ENCODE measurements at regions not wholly inside any gene's neighbourhood (a gene's known extent, or its start where the extent isn't known, plus 50 kb on each side); places are given as distances from the start of the nearest gene placed in this dataset.
A peak's percentile ranks its signal among the peaks of the same experiment; 100 is the strongest.

DNA sequence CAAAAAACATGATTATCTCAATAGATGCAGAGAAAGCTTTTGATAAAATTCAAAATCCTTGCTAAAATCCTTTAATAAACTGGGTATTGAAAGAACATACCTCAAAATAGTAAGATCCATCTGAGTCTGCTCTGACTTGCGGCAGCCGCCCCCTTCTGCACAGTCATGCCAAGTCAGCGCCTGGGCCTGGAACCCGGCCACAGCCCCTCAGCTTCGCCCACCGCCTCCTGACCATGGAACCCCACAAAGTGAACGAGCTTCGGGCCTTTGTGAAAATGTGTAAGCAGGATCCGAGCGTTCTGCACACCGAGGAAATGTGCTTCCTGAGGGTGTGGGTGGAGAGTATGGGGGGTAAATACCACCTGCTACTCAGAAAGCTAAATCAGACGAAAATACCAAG, 270.9 kb upstream of the TFPI start:
- Histone ChIP-seq H3K4me3 (no peak overlapping the region), H3K9me3 (no peaks in the 10 kb centered on the region; the same call in 1 of the 2 replicates), H3K27me3 (no peaks in the 10 kb centered on the region), H3K36me3 (no peaks in the 10 kb centered on the region)
- DNase-seq, result no peak

DNA sequence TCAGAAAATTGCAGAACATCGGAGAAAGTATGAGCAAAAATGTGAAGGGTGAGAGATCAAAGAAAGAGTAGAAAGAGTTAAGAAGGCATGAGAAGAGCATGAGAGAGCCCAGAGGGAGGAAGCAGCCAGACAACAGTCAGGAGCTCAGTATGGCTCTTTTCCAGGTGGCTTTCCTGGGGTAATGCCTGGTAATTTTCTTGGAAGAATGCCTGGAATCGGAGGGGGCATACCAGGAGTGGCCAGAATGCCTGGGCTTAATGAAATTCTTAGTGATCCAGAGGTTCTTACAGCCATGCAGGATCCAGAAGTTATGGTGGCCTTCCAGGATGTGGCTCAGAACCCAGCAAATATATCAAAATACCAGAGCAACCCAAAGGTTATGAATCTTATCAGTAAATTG, 271.8 kb upstream of the TFPI start:
- no peaks in the 10 kb centered on the region for H3K36me3 ChIP-seq
- H3K27me3 ChIP-seq, result no peaks in the 10 kb centered on the region
- H3K9me3 ChIP-seq, result no peaks in the 10 kb centered on the region; the same call in 1 of the 2 replicates
- peak; percentile 57 for DNase-seq
- H3K4me3 ChIP-seq, result no peak overlapping the region

DNA sequence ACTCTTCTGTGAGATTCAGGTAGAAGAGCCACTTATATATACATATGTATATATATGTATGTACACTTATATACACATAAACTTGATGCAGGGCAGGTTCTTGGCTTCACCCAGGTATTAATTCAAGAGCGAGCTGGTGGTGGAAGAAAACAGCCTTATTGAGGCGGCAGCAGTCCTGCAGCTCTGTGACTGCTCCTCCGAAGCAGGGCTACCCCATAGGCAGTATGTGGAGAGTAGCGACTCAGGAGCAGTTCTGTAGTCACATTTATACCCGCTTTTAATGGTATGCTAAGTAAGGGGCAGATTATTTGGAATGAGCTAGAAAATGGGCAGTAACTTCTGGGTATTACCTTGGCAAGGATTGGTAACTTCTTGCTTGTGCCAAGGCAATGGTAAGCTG, 280.6 kb upstream of the TFPI start:
- DNase-seq, result no peak
- Histone ChIP-seq H3K4me3 (no peak overlapping the region), H3K36me3 (no peaks in the 10 kb centered on the region), H3K27me3 (no peaks in the 10 kb centered on the region), H3K9me3 (no peaks in the 10 kb centered on the region)

DNA sequence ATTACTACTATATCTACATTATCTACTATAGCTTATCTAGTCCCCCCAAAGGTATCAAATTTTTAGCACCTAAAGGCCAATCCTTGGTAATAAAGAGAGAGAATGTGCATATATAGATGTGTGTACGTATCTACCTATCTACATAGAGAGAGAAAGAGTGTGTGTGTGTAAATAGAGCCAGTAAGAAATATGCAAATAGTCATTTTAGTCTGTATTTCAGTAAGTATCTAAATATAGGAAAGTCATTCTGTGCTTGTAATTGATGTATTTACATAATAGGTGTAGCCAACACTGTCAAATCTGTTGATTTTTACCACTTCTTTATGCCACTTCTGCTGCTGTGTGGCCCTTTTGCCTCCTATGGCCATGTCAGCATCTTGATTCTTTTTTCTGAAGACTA, 284.5 kb upstream of the TFPI start:
- DNase-seq, result no peak

DNA sequence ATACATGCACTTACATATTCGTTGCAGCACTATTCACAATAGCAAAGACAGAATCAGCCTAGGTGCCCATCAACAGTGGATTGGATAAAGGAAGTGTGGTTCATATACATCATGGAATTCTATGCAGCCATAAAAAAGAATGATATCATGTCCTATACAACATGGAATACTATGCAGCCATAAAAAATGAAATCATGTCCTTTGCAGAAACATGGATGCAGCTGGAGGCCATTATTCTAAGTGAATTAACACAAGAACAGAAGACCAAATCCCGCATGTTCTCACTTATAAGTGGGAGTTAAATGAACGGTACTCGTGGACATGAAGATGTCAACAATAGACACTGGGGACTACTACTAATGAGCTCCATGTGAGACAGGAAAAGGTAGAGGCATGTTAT, 288.1 kb upstream of the TFPI start:
- H3K36me3 ChIP-seq, result no peaks in the 10 kb centered on the region
- no peaks in the 10 kb centered on the region for H3K27me3 ChIP-seq
- no peaks in the 10 kb centered on the region for H3K9me3 ChIP-seq
- DNase-seq, result no peak
- H3K4me3 ChIP-seq, result no peak overlapping the region

More for the DNA sequence above, 284.5 kb upstream of the TFPI start:
- no peaks in the 10 kb centered on the region for H3K36me3 ChIP-seq
- H3K4me3 ChIP-seq, result no peak overlapping the region
- no peaks in the 10 kb centered on the region for H3K27me3 ChIP-seq
- H3K9me3 ChIP-seq, result no peaks in the 10 kb centered on the region

DNA sequence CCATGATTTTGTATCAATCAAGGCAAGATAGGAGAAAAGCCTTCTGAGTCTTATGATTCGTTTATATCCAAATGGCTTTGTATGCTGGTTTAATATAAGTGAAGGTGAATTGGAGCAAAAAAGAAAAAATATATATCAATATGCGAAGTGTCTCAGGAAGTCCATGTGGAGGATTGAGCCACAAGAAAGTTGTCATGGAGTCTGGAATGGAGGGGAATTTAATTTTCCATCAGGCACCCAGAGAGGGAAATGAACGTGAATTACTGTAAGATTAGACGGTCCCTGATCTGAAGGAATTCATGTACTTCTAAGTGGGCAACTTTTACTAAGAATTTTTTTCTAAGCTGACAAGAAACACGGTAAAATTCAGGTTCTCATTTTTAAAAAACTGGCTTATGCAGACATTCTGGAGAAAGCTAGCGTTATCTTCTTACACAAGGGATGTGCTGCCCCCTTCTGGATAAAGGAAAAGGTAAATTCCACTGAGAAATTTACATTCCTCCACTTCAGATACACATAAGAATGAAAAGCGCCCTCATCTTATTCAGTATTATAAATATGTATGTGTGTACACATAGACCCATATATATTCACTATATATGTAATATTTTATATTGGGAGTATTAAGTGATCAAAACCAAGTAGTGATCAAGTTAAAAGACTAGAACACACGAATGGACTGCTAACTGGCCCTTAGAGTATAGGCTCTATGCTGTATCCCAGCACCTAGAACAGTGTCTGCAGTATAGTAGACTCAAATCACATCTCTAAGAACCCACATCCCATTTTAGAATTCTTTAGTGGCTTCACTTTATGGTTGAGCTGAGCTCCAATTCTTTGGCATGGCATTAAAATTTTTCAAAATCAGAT, 289.0 kb upstream of the TFPI start:
- no peak for DNase-seq
- H3K36me3 ChIP-seq, result no peaks in the 10 kb centered on the region
- no peaks in the 10 kb centered on the region for H3K9me3 ChIP-seq
- H3K4me3 ChIP-seq, result no peak overlapping the region
- no peaks in the 10 kb centered on the region for H3K27me3 ChIP-seq

DNA sequence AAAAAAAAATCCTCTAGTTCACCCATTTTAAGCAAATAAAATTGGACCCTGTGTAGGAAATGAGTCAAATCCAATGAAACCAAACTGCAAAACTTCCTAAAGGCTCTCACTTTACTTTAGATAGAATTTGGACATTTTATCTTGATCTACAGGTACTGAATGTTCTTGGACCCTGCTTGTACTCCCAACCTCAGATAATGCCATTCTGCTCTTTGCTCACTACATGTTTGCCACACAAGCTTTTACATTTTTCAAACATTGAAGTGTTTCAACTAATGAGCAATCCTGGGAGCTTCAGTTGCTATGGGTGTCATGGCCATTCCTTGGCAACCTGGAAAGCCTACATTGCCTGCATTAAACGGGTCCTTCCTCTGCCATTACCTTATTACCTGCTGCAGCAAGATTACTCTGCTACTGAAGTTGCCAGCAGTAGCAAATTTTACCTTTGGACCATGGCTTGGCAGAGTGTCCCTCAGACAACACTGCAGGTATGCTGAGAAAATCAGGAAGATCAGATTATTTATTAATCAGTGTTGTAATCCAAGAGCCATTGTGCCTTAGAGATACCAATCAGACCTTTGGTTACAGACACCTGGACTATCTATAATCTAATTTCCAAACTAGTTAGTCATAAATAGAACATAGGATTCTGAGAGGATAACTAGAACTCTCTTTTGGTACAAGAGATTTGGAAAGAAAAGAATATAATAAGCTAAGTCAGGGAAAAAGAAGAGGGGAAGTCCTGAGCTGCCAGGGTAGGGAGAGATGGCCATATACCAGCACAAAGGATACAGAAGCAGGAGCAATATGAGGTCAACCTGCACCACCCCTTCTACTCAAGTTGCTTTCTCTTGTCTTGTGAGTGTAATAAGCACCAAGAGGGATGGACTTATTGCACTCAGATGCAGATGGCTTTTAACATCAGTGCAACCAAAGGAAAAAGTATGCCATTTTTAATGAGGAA, 293.3 kb upstream of the TFPI start:
- Histone ChIP-seq H3K27me3 (no peaks in the 10 kb centered on the region), H3K36me3 (no peaks in the 10 kb centered on the region), H3K4me3 (no peak overlapping the region), H3K9me3 (no peaks in the 10 kb centered on the region)
- DNase-seq, result no peak

DNA sequence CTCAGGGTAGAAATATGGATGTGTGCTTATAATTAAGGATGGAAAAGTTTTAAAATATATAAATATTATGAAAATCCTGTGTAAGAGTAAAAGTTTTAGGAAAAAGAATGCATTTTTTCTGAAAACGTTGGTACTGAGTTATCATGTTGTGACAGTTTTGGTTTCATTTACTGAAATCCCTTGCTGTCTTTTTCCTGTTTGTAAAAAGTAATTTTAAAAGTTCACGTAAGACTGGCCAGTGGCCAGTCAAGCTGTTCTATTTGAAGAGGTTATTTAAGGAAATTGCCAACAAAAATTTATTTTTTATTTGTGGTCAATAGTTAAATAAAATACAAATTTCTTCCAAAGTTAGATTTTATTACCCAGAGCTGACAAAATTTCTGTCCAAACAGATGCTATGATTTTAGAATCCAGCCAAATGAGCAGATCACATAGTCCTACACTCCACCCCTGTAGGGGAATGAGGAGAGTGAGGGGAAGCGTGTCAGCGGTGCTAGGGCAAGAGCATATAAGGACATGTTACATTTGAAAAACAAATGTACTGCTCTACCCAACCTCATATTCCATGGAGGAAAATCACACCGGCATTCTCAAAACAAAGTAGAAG, 297.8 kb upstream of the TFPI start:
- Histone ChIP-seq H3K4me3 (peak overlapping the region; percentile 15; the same call in 1 of the 2 replicates), H3K9me3 (no peaks in the 10 kb centered on the region), H3K36me3 (no peaks in the 10 kb centered on the region), H3K27me3 (no peaks in the 10 kb centered on the region)
- no peak for DNase-seq

GRCh38 chr2:187853381-187853791, 299.2 kb upstream of the TFPI start:
- Histone ChIP-seq H3K4me3 (no peak overlapping the region), H3K27me3 (no peaks in the 10 kb centered on the region), H3K36me3 (no peaks in the 10 kb centered on the region), H3K9me3 (no peaks in the 10 kb centered on the region)
- no peak for DNase-seq

DNA sequence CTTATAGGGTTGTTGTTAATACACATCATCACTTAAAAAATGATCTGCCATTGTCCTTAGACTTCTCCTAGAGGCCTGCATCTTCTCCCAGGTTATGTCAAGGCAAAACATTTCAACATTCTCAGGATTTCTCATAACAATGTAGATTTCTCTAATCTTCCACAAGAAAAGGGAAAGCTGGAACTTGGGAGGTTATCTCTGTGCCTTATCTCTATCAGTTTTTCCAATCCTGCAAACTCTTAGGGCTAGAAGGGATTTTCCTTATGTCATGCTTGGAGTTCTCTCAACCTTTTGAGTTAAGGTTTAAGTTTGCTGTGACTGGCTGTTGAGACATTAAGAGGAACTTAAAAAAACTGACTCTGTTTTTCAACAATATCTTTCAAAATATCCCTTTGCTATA, 300.6 kb upstream of the TFPI start:
- Histone ChIP-seq H3K4me3 (no peak overlapping the region), H3K27me3 (no peaks in the 10 kb centered on the region), H3K9me3 (no peaks in the 10 kb centered on the region), H3K36me3 (no peaks in the 10 kb centered on the region)
- DNase-seq, result no peak

DNA sequence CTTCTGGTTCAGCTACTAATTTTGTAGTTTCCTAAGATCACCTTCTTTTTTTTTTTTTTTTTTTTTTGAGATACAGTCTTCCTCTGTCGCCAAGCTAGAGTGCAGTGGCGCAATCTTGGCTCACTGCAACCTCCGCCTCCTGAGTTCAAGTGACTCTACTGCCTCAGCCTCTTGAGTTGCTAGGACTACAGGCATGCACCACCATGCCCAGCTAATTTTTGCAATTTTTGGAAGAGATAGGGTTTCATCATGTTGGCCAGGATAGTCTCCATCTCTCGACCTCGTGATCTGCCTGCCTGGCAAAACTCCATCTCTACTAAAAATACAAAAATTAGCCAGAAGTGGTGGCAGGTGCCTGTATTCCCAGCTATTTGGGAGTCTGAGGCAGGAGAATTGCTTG, 301.5 kb upstream of the TFPI start:
- Histone ChIP-seq H3K9me3 (no peaks in the 10 kb centered on the region), H3K4me3 (no peak overlapping the region), H3K36me3 (no peaks in the 10 kb centered on the region), H3K27me3 (no peaks in the 10 kb centered on the region)
- DNase-seq, result no peak

- H3K9me3 ChIP-seq, result no peaks in the 10 kb centered on the region
- no peaks in the 10 kb centered on the region for H3K27me3 ChIP-seq
- no peak for DNase-seq
- no peaks in the 10 kb centered on the region for H3K36me3 ChIP-seq
- H3K4me3 ChIP-seq, result no peak overlapping the region
These were observed 303.6 kb upstream of the TFPI start for GRCh38 chr2:187857826-187858225.

GRCh38 chr2:187862715-187863114, 308.5 kb upstream of the TFPI start:
- DNase-seq, result no peak
- H3K36me3 ChIP-seq, result no peaks in the 10 kb centered on the region
- no peak overlapping the region for H3K4me3 ChIP-seq
- no peaks in the 10 kb centered on the region for H3K27me3 ChIP-seq
- H3K9me3 ChIP-seq, result no peaks in the 10 kb centered on the region

- Histone ChIP-seq H3K27me3 (no peaks in the 10 kb centered on the region), H3K9me3 (no peaks in the 10 kb centered on the region), H3K4me3 (no peak overlapping the region), H3K36me3 (no peaks in the 10 kb centered on the region)
- DNase-seq, result no peak
These were observed 310.8 kb upstream of the TFPI start for GRCh38 chr2:187865025-187865424.

GRCh38 chr2:187867165-187867564, 312.9 kb upstream of the TFPI start:
- DNase-seq, result no peak
- Histone ChIP-seq H3K4me3 (no peak overlapping the region), H3K27me3 (no peaks in the 10 kb centered on the region), H3K36me3 (no peaks in the 10 kb centered on the region), H3K9me3 (no peaks in the 10 kb centered on the region)

- DNase-seq, result no peak
- Histone ChIP-seq H3K9me3 (no peaks in the 10 kb centered on the region), H3K4me3 (no peak overlapping the region)
These were observed 315.0 kb upstream of the TFPI start for GRCh38 chr2:187869195-187869594.

GRCh38 chr2:187871506-187871905, 317.3 kb upstream of the TFPI start:
- Histone ChIP-seq H3K4me3 (no peak overlapping the region), H3K27me3 (no peaks in the 10 kb centered on the region), H3K9me3 (no peaks in the 10 kb centered on the region), H3K36me3 (no peaks in the 10 kb centered on the region)
- no peak for DNase-seq

More at GRCh38 chr2:187869195-187869594, 315.0 kb upstream of the TFPI start:
- Histone ChIP-seq H3K27me3 (no peaks in the 10 kb centered on the region), H3K36me3 (no peaks in the 10 kb centered on the region)

Measured in MG63 (cell line).